ENCODE measurements at regions not wholly inside any gene's neighbourhood (a gene's known extent, or its start where the extent isn't known, plus 50 kb on each side); places are given as distances from the start of the nearest gene placed in this dataset.

GRCh38 chr13:67437244-67437643 lies 207.1 kb upstream of the PCDH9 start:
- DNase-seq, result no peak
- Histone ChIP-seq H3K27me3 (no peaks in the 10 kb centered on the region), H3K4me1 (no peaks in the 10 kb centered on the region), H3K36me3 (no peaks in the 10 kb centered on the region), H3K9me3 (no peaks in the 10 kb centered on the region), H3K27ac (no peak overlapping the region), H3K4me3 (replicated peaks in 1 of 3) (no peak overlapping the region)
- TF ChIP-seq POLR2A (IDR thresholded peaks at IDR 0.05) (no peak), CTCF (IDR thresholded peaks at IDR 0.05) (no peak)
- intact Hi-C loops (cut with DNase I), result no loop called here
- WGBS, 2 donors, result 76 to 82% methylated on average over 5 of the region's 5 CpGs

GRCh38 chr13:67421475-67421874 lies 191.3 kb upstream of the PCDH9 start:
- Histone ChIP-seq H3K9me3 (no peaks in the 10 kb centered on the region), H3K4me1 (no peaks in the 10 kb centered on the region), H3K27ac (no peak overlapping the region), H3K4me3 (replicated peaks in 1 of 3) (no peak overlapping the region), H3K36me3 (no peaks in the 10 kb centered on the region), H3K27me3 (no peaks in the 10 kb centered on the region)
- intact Hi-C loops (cut with DNase I), result no loop called here
- DNase-seq, result no peak
- 39 to 62% methylated on average over 1 of the region's 1 CpG for WGBS, 2 donors
- TF ChIP-seq POLR2A (IDR thresholded peaks at IDR 0.05) (no peak), CTCF (IDR thresholded peaks at IDR 0.05) (no peak)

GRCh38 chr13:67416047-67416925 lies 186.2 kb upstream of the PCDH9 start:
- DNase-seq, result no peak

GRCh38 chr13:67410645-67411044 lies 180.5 kb upstream of the PCDH9 start:
- no peak for TF ChIP-seq CTCF (IDR thresholded peaks at IDR 0.05)
- no peak for TF ChIP-seq POLR2A (IDR thresholded peaks at IDR 0.05)
- DNase-seq, result no peak
- no peak overlapping the region for H3K4me3 ChIP-seq (replicated peaks in 1 of 3)
- H3K27me3 ChIP-seq, result no peaks in the 10 kb centered on the region
- H3K36me3 ChIP-seq, result no peaks in the 10 kb centered on the region
- intact Hi-C loops (cut with DNase I), result no loop called here
- no peak overlapping the region for H3K27ac ChIP-seq
- no peaks in the 10 kb centered on the region for H3K4me1 ChIP-seq
- WGBS, 2 donors, result 23 to 34% methylated on average over 1 of the region's 1 CpG
- no peaks in the 10 kb centered on the region for H3K9me3 ChIP-seq

More at GRCh38 chr13:67416047-67416925, 186.2 kb upstream of the PCDH9 start:
- Histone ChIP-seq H3K27me3 (no peaks in the 10 kb centered on the region), H3K9me3 (no peaks in the 10 kb centered on the region), H3K36me3 (no peaks in the 10 kb centered on the region), H3K27ac (no peak overlapping the region), H3K4me1 (no peaks in the 10 kb centered on the region), H3K4me3 (replicated peaks in 1 of 3) (no peak overlapping the region)
- intact Hi-C loops (cut with DNase I), result no loop called here
- no peak for TF ChIP-seq POLR2A (IDR thresholded peaks at IDR 0.05)
- peak in 1 of 6 experiments; percentile 8 for TF ChIP-seq CTCF (IDR thresholded peaks at IDR 0.05)
- 65 to 69% methylated on average over 9 of the region's 9 CpGs for WGBS, 2 donors

- Histone ChIP-seq H3K9me3 (no peaks in the 10 kb centered on the region), H3K4me1 (no peaks in the 10 kb centered on the region), H3K4me3 (replicated peaks in 1 of 3) (no peak overlapping the region), H3K27me3 (no peaks in the 10 kb centered on the region), H3K36me3 (no peaks in the 10 kb centered on the region), H3K27ac (no peak overlapping the region)
- DNase-seq, result no peak
- TF ChIP-seq POLR2A (IDR thresholded peaks at IDR 0.05) (no peak), CTCF (IDR thresholded peaks at IDR 0.05) (no peak)
- intact Hi-C loops (cut with DNase I), result no loop called here
- WGBS, 2 donors, result 60 to 71% methylated on average over 1 of the region's 1 CpG
Measured at GRCh38 chr13:67408798-67409197, 178.7 kb upstream of the PCDH9 start.
